Transverse colon (tissue), 4 donors: ENCODE measurements at regions not wholly inside any gene's neighbourhood (a gene's known extent, or its start where the extent isn't known, plus 50 kb on each side); places are given as distances from the start of the nearest gene placed in this dataset.

Source experiments
- POLR2AphosphoS5 ChIP-seq, 3 donors: sonication (generic); formaldehyde crosslinking; IDR thresholded peaks; one replicate each; pipeline ENCODE4 v1.6.1; 2016; ENCODE audit warnings: antibody characterized with exemption in 3 of 3
- TF ChIP-seq, protein P1 (sequence below), 5 experiments: fragments of 200-600 bp in 3 of 5; fragments of 450-650 bp in 2 of 5; sonication (generic) in 3 of 5; IDR thresholded peaks; 1 replicate in 2 of 5; 2 replicates in 3 of 5; pipeline ENCODE4 v1.5.1; 2016 to 2017; ENCODE audit warnings: antibody characterized with exemption in 5 of 5, inconsistent platforms in 3 of 5, mild to moderate bottlenecking in 2 of 5, moderate library complexity in 1 of 5

- TF ChIP-seq, protein P1, sequence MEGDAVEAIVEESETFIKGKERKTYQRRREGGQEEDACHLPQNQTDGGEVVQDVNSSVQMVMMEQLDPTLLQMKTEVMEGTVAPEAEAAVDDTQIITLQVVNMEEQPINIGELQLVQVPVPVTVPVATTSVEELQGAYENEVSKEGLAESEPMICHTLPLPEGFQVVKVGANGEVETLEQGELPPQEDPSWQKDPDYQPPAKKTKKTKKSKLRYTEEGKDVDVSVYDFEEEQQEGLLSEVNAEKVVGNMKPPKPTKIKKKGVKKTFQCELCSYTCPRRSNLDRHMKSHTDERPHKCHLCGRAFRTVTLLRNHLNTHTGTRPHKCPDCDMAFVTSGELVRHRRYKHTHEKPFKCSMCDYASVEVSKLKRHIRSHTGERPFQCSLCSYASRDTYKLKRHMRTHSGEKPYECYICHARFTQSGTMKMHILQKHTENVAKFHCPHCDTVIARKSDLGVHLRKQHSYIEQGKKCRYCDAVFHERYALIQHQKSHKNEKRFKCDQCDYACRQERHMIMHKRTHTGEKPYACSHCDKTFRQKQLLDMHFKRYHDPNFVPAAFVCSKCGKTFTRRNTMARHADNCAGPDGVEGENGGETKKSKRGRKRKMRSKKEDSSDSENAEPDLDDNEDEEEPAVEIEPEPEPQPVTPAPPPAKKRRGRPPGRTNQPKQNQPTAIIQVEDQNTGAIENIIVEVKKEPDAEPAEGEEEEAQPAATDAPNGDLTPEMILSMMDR (IDR thresholded peaks at IDR 0.05): no peak
- TF ChIP-seq POLR2AphosphoS5 (IDR thresholded peaks at IDR 0.05): no peak
Observed at GRCh38 chr1:60184521-60184920, 111.0 kb upstream of the C1orf87 start.
